ENCODE measurements at regions not wholly inside any gene's neighbourhood (a gene's known extent, or its start where the extent isn't known, plus 50 kb on each side); places are given as distances from the start of the nearest gene placed in this dataset.
"Not testable (repeated sequence)": the region's sequence is repeated elsewhere in the genome, so short reads cannot be mapped to it uniquely, and the experiment has no call there.

DNA sequence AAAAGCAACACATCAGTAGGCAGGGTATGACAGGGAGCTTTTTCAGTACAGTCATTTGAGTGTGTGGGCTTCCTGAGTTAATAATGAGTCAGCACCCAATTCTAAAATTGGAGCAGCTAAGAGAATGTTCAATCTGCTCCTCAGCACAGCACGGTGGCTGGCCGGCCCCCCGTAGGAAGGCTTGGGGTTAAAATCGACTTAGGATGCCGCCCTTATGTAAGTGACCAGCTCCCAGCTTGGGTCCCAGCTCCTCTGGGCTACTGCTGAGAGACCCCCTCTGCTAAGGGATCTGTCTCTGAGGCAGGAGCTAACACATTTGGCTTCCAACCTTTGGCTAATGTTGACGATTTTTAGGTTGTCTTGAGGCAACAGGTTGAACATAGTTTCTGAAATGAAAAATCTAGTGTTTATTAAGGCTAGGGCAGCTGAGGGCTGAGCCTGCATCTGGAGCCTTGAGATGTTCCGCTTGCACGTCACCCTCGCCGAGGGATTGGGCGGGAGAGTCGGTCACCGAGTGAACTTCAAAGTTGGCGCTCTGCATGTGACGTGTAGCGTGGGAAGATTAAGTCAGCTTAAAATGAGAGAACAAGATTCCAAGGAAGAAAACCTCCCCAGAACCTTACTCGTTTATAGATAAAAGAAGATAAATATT lies 291.3 kb upstream of the PLGLB2 start:
- Histone ChIP-seq H3K4me3 (peak overlapping the region; percentile 60), H3K27ac (peak overlapping the region; percentile 80 to 86)
- not testable (repeated sequence) for DNase-seq (ENCODE audit: low spot score)

DNA sequence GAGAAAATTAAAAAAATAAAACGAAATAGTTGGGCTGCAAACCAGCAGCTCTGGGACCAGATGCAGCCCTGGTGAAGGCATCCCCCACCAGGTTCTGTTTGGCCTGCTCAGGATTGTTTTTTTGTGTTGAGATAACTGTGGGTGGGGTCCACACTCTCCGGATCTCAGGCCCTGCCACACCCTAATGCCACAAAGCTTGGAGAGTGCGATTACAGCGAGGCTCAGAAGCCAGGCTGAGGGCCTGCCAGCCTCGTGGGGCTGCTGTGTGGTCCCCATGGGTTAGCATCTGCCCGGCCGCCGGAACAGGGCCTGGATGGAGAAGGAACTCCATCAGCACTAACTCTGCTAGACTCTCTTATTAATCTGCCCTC lies 290.8 kb upstream of the PLGLB2 start:
- peak overlapping the region in 1 of 2 donors; percentile 72 for H3K27ac ChIP-seq
- not testable (repeated sequence) for DNase-seq (ENCODE audit: low spot score); H3K4me3 ChIP-seq

DNA sequence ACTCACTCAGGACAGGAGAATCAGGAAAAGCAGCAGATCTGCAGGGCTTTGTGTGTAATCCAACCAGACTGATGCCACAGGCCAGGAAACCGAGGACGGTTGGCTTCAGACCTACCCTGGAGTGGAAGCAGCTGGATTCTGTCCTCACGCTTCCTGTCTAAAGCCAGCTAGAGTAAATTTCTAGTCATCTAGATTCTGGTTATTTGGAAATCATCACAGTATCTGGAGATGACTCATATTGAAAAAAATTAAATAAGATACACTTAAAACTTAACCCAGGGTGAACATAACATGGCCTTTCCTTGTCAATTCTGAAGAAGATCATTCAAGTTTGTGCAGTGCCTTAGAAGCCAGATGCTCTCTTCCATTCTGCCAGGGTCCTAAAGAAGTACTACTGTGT lies 288.9 kb upstream of the PLGLB2 start:
- not testable (repeated sequence) for DNase-seq (ENCODE audit: low spot score); H3K4me3 ChIP-seq
- H3K27ac ChIP-seq = peak overlapping the region in 1 of 2 donors; percentile 58

DNA sequence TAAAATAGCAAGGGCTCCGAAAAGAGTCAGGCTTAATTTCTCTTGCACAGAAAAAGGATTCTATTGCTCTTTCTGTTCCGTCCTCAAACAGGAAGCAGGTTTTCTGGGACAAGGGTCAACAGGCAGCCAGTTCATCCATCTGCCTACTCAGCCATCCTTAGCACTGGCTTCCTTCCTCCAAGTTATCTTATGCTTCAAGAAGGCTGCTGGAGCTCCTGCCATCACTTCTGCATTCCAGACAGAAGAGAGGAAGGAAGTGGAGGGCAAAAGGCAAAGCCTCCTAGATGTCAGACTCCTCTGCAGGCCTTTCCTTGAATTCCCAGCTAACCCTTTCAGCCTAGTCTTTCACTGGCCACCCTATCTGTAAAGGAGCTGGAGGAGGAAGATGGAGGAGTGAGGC lies 287.8 kb upstream of the PLGLB2 start:
- not testable (repeated sequence) for H3K27ac ChIP-seq; DNase-seq (ENCODE audit: low spot score)

DNA sequence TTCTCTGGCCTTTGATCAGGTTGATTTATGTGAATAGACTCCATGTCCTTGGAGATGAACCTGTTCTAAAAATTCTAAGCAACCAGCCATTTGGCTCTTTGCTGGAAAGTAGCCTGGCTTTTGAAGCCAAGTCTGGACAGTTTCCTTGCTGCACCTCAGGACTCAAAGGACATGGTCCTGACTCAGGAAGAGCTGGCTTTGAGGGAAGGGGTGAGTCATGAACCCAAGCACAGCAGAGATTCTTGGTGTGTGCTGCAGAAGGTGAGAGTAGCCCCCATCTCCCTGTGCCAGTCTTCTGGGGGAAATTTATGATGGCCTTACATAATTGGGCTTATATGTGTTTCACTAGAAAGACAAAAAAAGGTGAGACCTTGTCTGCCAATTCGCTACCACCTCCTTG lies 287.2 kb upstream of the PLGLB2 start:
- not testable (repeated sequence) for H3K27ac ChIP-seq

More for the DNA sequence above, 287.8 kb upstream of the PLGLB2 start:
- H3K4me3 ChIP-seq = not testable (repeated sequence)

DNA sequence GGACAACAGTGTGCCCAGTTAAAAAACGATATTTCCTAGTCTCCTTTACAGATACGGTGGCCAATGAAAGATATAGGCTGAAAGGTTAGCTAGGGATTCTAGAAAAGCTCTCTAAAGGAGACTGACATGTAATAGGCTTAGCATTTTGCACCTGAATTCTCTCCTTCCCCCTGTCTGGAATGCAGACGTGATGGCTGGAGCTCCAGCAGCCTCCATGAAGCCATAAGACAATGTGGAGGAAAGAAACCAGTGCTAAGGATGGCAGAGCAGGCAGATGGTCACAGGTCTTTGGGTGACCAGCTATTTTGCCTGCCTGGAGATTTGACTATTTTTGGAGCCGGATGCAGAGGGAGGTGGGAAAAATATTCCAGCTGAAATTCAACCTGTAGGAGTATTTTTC lies 286.2 kb upstream of the PLGLB2 start:
- H3K27ac ChIP-seq; DNase-seq (ENCODE audit: low spot score); H3K4me3 ChIP-seq: not testable (repeated sequence)

More for the DNA sequence above, 287.2 kb upstream of the PLGLB2 start:
- not testable (repeated sequence) for DNase-seq (ENCODE audit: low spot score); H3K4me3 ChIP-seq

DNA sequence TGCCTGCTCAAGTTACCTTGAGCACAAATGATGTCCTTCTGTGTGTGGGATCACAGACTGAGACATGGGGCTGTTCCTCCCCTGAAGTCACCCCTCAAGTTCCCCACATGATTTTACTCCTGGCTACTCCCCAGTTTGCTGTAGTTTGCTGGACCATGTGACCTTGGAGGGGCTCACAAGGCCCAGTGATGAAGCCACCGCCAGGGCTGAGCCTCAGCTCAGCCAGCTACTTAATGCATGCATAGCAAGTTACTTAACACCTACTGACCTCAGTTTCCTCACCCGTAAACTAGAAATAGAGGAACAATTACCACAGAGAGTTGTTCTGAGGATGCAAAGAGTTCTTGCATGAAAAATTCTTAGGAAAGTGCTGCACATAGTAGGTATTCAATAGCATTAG lies 283.7 kb upstream of the PLGLB2 start:
- not testable (repeated sequence) for H3K4me3 ChIP-seq; DNase-seq (ENCODE audit: low spot score); H3K27ac ChIP-seq

DNA sequence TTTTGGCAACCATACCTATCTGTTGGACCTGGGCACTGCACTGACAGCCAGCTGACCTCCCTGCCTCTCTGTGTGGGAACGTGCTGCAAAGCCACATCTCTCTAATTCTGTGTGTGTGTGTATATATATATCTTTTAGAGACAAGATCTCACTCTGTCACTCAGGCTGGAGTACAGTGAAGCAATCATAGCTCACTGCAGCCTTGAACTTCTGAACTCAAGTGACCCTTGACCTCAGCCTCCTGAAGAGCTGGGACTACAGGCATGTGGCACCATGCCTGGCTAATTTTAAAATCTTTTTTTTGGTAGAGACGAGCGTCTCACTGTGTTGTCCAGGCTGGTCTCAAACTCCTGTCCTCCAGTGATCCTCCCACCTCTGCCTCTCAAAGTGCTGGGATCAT lies 282.2 kb upstream of the PLGLB2 start:
- H3K4me3 ChIP-seq; H3K27ac ChIP-seq; DNase-seq (ENCODE audit: low spot score): not testable (repeated sequence)

DNA sequence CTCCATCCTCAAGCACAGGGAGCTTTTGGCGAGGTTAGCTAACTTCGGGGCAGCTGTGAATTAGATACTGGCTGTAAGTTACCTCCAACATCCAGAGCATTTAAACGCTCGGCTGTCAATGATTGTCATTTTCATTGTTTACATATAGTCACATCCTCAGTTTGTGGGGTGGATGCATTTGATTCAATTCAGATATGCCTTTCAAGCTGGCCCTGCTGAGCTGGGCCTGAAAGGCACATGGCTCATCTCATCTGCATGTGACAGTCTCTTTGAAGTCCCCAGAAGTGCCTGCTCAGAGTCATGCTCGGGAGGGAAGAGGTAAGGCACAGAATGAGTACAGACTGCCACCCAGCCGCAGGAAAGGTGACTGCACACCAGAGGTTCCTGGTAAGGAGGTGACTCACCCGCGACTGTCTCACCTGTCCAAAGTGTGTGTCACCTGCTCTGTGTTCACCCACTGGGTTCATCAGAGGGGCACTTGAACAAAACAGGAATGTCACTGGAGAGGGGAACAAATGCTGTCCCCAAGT lies 281.2 kb upstream of the PLGLB2 start:
- not testable (repeated sequence) for H3K4me3 ChIP-seq; H3K27ac ChIP-seq; DNase-seq (ENCODE audit: low spot score)

DNA sequence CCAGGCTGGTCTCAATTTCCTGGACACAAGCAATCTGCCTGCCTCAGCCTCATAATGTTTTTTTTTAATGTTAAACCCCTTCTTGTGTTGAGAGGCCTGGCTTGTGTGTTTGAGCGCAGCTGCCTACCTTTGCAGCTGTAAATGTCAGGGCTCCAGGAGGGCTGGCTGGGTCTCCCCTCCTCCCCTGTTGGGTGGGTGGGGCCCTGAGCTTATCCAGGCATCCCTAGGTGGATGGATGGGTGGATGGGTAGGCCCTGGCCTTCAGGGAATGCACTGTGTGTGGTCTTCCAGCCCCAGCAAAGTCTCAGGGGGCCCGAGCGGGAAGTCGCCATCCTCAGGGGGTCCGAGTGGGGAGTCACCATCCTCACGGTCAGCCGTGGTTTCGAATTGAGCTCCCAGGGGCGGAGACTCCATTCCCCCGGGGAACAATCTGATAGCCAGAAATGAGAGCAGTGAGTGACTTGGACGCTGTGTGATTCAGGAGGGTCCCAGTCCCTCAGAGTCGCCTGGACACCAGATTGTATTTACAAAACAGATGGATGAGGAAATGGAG lies 279.4 kb upstream of the PLGLB2 start:
- H3K27ac ChIP-seq; DNase-seq (ENCODE audit: low spot score): not testable (repeated sequence)

DNA sequence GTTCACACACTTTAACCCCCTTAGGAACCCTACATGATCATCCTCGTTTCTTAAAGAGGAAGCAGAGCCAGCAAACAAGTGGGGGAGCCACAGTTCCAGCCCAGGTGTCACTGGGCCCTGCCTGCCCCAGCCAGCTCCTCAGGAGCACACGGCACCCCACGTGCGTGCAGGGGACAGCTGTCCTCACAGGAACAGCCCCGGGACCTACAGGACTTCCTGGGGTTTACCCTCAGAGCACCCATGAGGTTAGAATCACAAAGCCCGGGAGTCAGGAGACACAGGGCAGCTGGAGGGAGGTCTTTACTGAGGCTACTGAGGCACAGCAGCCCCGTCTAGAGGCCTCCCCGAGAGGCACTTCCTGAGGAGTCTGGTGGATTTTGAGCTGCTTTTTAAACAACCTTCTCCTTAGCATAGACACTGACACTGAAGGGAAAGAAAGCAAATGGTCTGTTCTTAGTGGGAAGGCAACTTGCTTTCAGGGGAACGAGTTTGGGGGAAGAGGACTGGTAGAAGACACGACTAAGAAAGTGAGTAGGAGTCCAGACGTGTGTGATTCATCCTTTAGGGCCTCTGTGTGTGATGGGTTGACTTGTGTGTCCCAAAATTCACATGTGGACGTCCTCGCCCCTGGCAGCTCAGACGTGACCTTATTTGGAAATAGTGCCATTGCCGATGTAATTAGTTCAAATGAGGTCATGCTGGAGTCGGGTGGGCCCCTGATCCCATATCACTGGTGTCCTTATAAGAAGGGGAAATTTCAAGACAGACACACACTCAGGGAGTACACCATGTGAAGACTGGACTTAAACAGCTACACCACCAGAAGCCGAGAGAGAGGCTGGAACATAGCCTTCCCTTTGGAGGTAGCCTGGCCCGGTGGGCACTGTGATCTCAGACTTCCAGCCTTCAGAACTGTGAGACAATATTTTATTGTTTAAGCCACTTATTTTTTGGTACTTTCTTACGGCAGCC lies 278.4 kb upstream of the PLGLB2 start:
- H3K4me3 ChIP-seq; DNase-seq (ENCODE audit: low spot score): not testable (repeated sequence)
- H3K27ac ChIP-seq = peak overlapping the region; percentile 27 to 66

More for the DNA sequence above, 279.4 kb upstream of the PLGLB2 start:
- not testable (repeated sequence) for H3K4me3 ChIP-seq

DNA sequence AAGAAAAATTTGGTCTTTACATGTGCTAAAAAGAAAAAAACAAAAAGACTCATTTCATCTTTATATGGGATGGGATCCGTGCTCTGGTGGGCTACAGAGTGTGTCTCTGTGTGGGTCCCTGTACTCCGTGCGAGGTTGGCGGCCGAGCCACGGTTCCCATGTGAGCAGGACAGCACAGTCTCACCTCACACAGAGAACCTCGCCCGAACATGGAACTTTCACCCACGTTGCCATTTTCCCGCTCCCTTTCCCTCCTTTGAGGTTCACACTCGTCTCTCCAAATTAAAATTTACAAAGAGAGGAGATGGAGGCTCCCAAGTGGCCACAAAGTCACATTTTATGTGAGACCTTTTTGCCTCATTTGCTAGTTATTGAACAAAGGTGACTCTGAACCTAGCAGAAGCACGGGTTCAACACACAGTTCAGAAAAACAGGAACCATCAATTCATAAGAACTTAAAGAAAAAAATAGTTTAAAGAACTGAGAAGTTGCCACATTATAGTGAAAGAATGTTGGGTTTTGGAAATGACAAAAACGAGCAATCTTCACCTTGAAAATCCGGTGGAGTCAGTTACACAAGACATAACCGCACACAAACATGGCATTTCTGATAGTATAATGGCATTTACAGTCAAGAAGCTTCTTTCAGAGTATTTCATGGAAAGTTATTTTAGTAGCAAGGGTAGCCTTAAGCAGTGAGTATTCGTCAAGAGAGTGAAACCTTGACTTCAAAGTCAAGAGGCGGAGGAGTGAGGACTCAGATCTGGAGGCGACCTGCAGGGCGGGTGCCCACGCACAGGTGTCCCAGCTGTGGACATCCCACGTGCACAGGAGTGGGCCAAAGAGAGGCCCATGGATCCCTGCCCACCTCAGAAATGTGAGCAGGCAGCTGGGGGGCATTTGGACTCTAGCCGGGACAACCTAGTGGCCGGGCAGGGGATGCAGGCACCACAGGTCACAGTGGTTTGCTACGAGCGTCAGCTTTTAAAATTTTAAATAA lies 277.2 kb upstream of the PLGLB2 start:
- not testable (repeated sequence) for H3K4me3 ChIP-seq; H3K27ac ChIP-seq; DNase-seq (ENCODE audit: low spot score)

DNA sequence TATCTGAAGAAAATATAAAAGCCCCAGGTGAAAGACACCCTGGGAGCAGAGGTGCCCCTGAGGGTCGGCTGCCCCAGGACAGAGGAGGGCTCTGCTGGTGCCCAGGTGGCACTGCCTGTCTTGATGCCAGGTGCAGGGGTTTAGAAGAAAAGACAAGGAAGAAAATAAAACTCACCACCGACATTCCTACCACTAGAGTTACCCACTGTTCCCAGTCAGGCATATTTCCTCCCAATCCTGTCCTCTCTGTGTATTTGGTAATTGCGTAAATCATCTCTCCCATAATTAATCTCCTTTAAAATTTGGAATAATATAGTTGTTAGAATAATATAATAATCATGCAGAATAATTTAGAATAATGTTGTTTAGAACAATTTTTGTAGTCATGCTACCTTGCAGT lies 276.4 kb upstream of the PLGLB2 start:
- not testable (repeated sequence) for H3K4me3 ChIP-seq; H3K27ac ChIP-seq; DNase-seq (ENCODE audit: low spot score)

DNA sequence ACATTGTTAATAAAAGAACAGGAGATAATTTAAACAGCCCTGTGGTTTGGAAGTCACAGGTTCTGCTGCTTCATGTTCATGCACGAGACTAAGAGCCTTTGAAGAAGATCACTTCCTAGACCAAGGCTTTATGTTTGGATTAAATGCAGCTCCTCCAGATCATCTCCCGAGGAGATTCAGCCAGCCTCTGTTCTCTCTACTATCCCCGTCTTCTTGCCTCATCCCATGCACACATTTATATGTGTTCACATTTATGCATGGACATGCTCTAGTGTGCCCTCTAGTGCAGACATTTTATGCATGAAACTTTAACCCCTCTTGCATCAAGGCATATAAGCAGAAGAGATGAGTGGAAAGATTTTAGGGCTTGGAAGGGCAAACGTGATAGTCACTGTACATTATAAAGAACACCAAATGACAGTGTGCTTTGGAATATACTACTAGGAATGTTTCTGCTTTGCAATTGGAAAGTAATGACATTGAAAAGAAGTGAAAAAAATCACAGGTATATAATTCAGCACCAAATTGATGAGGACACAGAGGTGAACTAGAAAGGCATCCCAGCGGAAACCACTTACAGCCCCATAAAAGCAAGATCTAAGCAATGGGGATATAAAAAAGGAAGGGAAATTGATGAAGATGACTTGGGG lies 271.5 kb upstream of the PLGLB2 start:
- not testable (repeated sequence) for H3K27ac ChIP-seq; H3K4me3 ChIP-seq; DNase-seq (ENCODE audit: low spot score)

DNA sequence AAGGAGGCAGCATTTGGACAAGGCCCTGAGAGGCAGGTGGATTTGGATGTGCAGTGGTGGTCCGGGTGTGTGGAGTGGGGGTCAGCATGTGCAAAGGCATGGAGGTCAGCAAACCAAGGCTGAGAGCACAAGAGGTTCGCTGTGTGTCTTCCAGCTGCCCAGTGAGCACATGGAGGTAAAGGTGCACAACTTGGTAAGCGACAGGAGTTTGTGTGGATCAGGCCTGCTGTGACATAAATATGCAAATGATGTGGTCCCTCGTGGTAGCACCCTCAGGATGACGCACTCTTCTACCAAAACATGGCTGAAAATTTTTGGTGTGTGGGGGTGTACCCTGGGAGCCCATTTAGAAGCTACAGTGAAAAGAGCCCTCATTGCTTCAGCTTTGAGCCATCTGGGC lies 271.0 kb upstream of the PLGLB2 start:
- peak overlapping the region in 1 of 2 donors; percentile 62 for H3K27ac ChIP-seq

DNA sequence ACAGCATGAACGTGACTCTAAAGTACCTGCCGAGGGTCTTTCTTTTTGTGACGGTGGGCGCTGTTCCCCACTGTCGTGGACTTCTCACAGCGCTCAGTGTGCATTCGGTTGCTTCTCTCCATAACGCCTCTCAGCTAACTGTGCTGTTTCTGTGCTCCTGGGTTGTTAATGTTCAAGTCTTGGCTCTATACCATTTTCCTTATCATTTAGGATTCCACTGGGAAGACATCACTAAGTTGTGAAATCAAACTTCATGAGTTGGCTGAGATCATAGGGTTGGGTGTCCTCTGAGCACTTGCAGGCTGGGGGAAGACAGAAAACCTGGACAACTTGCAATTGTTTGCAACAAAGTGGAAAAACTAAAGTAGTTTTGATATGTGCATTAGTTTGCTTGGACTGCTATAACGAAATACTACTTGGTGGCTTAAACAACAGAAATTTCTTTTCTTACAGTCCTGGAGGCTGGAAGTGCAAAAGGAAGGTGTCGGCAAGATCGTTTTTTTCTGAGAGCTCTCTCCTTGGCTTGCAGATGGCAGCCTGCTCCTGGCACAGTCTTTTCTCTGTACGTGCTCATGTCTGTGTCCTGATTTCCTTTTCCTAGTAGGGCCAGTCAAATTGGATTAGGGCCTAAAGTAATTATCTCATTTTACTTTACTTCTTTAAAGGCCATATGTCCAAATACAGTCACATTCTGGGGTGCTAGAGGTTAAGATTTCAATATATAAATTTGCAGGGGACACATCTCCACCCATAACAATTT lies 270.0 kb upstream of the PLGLB2 start:
- not testable (repeated sequence) for H3K4me3 ChIP-seq; DNase-seq (ENCODE audit: low spot score)
- H3K27ac ChIP-seq = peak overlapping the region in 1 of 2 donors; percentile 62

More for the DNA sequence above, 271.0 kb upstream of the PLGLB2 start:
- DNase-seq (ENCODE audit: low spot score); H3K4me3 ChIP-seq: not testable (repeated sequence)

DNA sequence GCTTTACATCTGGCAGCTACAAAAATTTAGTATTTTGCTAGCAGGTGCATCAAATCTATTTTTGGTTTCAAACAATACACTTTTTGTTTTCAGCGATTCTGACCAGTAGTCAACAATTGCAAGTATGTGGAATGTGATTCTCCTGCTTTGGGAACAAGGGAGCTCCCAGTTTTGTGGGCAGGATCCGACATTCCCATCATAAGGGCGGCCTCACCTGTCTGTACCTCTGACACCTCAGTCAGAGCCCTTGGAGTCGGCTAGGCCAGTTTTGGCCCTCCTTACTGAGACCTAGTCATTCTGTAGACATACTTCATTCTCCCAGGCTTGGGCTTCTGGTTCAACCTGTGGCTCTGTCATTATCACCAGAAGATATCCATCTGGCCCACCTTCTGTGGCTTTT lies 269.0 kb upstream of the PLGLB2 start:
- H3K27ac ChIP-seq; H3K4me3 ChIP-seq; DNase-seq (ENCODE audit: low spot score): not testable (repeated sequence)
